ENCODE measurements at regions not wholly inside any gene's neighbourhood (a gene's known extent, or its start where the extent isn't known, plus 50 kb on each side); places are given as distances from the start of the nearest gene placed in this dataset.

GRCh38 chr1:216778737-216779136 is 55.5 kb upstream of the ESRRG start:
- TF ChIP-seq, protein P1, sequence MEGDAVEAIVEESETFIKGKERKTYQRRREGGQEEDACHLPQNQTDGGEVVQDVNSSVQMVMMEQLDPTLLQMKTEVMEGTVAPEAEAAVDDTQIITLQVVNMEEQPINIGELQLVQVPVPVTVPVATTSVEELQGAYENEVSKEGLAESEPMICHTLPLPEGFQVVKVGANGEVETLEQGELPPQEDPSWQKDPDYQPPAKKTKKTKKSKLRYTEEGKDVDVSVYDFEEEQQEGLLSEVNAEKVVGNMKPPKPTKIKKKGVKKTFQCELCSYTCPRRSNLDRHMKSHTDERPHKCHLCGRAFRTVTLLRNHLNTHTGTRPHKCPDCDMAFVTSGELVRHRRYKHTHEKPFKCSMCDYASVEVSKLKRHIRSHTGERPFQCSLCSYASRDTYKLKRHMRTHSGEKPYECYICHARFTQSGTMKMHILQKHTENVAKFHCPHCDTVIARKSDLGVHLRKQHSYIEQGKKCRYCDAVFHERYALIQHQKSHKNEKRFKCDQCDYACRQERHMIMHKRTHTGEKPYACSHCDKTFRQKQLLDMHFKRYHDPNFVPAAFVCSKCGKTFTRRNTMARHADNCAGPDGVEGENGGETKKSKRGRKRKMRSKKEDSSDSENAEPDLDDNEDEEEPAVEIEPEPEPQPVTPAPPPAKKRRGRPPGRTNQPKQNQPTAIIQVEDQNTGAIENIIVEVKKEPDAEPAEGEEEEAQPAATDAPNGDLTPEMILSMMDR (IDR thresholded peaks at IDR 0.05 in 4 of 5, conservative IDR thresholded peaks at IDR 0.05 in 1 of 5) = no peak
- no peak for TF ChIP-seq POLR2A (IDR thresholded peaks at IDR 0.05)
